ENCODE measurements at regions not wholly inside any gene's neighbourhood (a gene's known extent, or its start where the extent isn't known, plus 50 kb on each side); places are given as distances from the start of the nearest gene placed in this dataset.

DNA sequence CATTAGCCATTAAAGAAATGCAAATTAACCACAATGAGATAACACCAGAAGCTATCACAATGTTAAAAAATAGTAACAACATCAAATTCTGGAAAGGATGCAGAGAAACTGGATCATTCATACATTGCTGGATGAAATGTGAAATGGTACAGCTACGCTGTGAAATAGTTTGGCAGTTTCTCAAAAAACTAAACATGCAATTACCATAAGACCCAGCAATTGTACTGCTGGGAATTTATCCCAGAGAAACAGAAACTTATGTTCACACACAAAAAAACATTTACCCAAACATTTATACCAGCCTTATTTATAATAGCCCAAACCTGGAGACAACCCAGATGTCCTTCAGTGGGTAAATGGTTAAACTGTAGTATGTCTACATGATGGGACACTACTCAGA is 592.9 kb downstream of the ZNF608 start:
- ChIA-PET CTCF (interaction anchor here (0.6 kb wide), 1 partner anchor 780 kb away, joined by 4 read pairs; no protein-coding TSS in a partner anchor), POLR2A (no interaction called here)
- DNase-seq = no peak
- no peak overlapping the region for H3K4me3 ChIP-seq (ENCODE audit: control extremely low read depth in 1 of 5, extremely low read depth in 1 of 5, insufficient read depth in 1 of 5, low read depth in 2 of 5, low read length in 4 of 5)
- intact Hi-C loops (cut with micrococcal nuclease) = no loop called here
- H3K27me3 ChIP-seq (replicated peaks in 1 of 4; ENCODE audit: control extremely low read depth in 1 of 4, control insufficient read depth in 3 of 4, insufficient read depth in 4 of 4, low read length in 3 of 4) = no peaks in the 10 kb centered on the region
- no CpG with 5 or more reads among the region's 1 CpG for WGBS (ENCODE audit: insufficient coverage)
- peaks cover 16 to 17% of the 10 kb centered on the region in 2 donors for H3K4me1 ChIP-seq (ENCODE audit: control insufficient read depth in 2 of 2, insufficient read depth in 2 of 2, low read length in 2 of 2)
- peaks cover 6 to 25% (median 7%) of the 10 kb centered on the region in 3 donors for H3K9me3 ChIP-seq (ENCODE audit: control extremely low read depth in 1 of 3, control insufficient read depth in 2 of 3, insufficient read depth in 1 of 3, low read length in 2 of 3)
- no peak overlapping the region for H3K9ac ChIP-seq (ENCODE audit: low read length)
- H2AFZ ChIP-seq (ENCODE audit: insufficient read depth, low read depth, low read length, poor library complexity, severe bottlenecking) = no peak overlapping the region
- Mint-ChIP-seq H3K27me3 (no peaks in the 10 kb centered on the region), H3K27ac (no peak overlapping the region), H3K4me1 (peaks cover 17% of the 10 kb centered on the region), H3K9me3 (ENCODE audit: insufficient read depth) (peaks cover 12% of the 10 kb centered on the region), H3K4me3 (no peak overlapping the region)
- no peak for TF ChIP-seq EZH2 (IDR thresholded peaks at IDR 0.05; ENCODE audit: borderline replicate concordance, insufficient read depth, low read depth, low read length, poor library complexity, severe bottlenecking)
- TF ChIP-seq, protein P1, sequence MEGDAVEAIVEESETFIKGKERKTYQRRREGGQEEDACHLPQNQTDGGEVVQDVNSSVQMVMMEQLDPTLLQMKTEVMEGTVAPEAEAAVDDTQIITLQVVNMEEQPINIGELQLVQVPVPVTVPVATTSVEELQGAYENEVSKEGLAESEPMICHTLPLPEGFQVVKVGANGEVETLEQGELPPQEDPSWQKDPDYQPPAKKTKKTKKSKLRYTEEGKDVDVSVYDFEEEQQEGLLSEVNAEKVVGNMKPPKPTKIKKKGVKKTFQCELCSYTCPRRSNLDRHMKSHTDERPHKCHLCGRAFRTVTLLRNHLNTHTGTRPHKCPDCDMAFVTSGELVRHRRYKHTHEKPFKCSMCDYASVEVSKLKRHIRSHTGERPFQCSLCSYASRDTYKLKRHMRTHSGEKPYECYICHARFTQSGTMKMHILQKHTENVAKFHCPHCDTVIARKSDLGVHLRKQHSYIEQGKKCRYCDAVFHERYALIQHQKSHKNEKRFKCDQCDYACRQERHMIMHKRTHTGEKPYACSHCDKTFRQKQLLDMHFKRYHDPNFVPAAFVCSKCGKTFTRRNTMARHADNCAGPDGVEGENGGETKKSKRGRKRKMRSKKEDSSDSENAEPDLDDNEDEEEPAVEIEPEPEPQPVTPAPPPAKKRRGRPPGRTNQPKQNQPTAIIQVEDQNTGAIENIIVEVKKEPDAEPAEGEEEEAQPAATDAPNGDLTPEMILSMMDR (IDR thresholded peaks at IDR 0.05) = no peak
- H3K36me3 ChIP-seq (replicated peaks in 1 of 2; ENCODE audit: control extremely low read depth in 1 of 2, control insufficient read depth in 1 of 2, extremely low read depth in 1 of 2, insufficient read depth in 2 of 2, low read length in 1 of 2) = no peaks in the 10 kb centered on the region
- H3K27ac ChIP-seq (ENCODE audit: low read length in 2 of 2) = no peak overlapping the region
- ATAC-seq (ENCODE audit: low read depth) = no peak
- H3K79me2 ChIP-seq (ENCODE audit: control insufficient read depth, insufficient read depth, low read length) = no peaks in the 10 kb centered on the region
- no peaks in the 10 kb centered on the region for H4K20me1 ChIP-seq (ENCODE audit: control insufficient read depth, insufficient read depth, low read length, poor library complexity, severe bottlenecking)
- no peak overlapping the region for H3K4me2 ChIP-seq (replicated peaks; ENCODE audit: low read depth, low read length, poor library complexity, severe bottlenecking)

DNA sequence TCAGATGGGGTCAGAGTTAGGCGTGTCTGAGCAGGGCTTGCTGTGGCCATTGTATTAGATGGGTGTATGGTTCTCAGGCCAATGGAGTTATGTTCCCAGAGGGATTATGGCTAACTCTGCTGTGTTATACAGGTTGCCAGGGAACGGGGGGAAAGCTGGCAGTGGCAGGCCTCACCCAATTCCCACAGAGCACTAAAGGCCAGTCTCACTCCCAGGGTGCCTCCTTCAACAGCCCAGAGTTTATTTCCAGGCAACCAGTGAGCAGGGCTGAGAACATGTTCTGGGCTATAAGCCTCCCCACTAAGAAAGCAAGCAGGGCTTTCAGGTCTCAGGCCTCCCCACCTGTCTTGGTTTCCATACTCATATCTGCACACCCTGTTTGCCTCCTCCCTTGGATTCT is 597.9 kb downstream of the ZNF608 start:
- no peak overlapping the region for H3K27ac ChIP-seq (ENCODE audit: low read length in 2 of 2)
- TF ChIP-seq, protein P1 (IDR thresholded peaks at IDR 0.05) = no peak
- TF ChIP-seq EZH2 (IDR thresholded peaks at IDR 0.05; ENCODE audit: borderline replicate concordance, insufficient read depth, low read depth, low read length, poor library complexity, severe bottlenecking) = no peak
- ATAC-seq (ENCODE audit: low read depth) (no peak), DNase-seq (no peak)
- H3K36me3 ChIP-seq (replicated peaks in 1 of 2; ENCODE audit: control extremely low read depth in 1 of 2, control insufficient read depth in 1 of 2, extremely low read depth in 1 of 2, insufficient read depth in 2 of 2, low read length in 1 of 2) = no peaks in the 10 kb centered on the region
- H3K9me3 ChIP-seq (ENCODE audit: control extremely low read depth in 1 of 3, control insufficient read depth in 2 of 3, insufficient read depth in 1 of 3, low read length in 2 of 3) = peaks cover 1 to 4% (median 4%) of the 10 kb centered on the region in 3 donors
- no peak overlapping the region for H3K27ac Mint-ChIP-seq
- H4K20me1 ChIP-seq (ENCODE audit: control insufficient read depth, insufficient read depth, low read length, poor library complexity, severe bottlenecking) = no peaks in the 10 kb centered on the region
- H3K9ac ChIP-seq (ENCODE audit: low read length) = no peak overlapping the region
- no peaks in the 10 kb centered on the region for H3K4me1 ChIP-seq (ENCODE audit: control insufficient read depth in 2 of 2, insufficient read depth in 2 of 2, low read length in 2 of 2)
- CTCF ChIA-PET = no interaction called here
- no peaks in the 10 kb centered on the region for H3K4me1 Mint-ChIP-seq
- H3K27me3 ChIP-seq (replicated peaks in 1 of 4; ENCODE audit: control extremely low read depth in 1 of 4, control insufficient read depth in 3 of 4, insufficient read depth in 4 of 4, low read length in 3 of 4) = no peaks in the 10 kb centered on the region
- intact Hi-C loops (cut with micrococcal nuclease) = no loop called here
- no peaks in the 10 kb centered on the region for H3K79me2 ChIP-seq (ENCODE audit: control insufficient read depth, insufficient read depth, low read length)
- 90% methylated on average over 2 of the region's 2 CpGs for WGBS (ENCODE audit: insufficient coverage)
- peaks cover 15% of the 10 kb centered on the region for H3K9me3 Mint-ChIP-seq (ENCODE audit: insufficient read depth)
- no peak overlapping the region for H3K4me3 ChIP-seq (ENCODE audit: control extremely low read depth in 1 of 5, extremely low read depth in 1 of 5, insufficient read depth in 1 of 5, low read depth in 2 of 5, low read length in 4 of 5)
- no peaks in the 10 kb centered on the region for H3K27me3 Mint-ChIP-seq
- no peak overlapping the region for H2AFZ ChIP-seq (ENCODE audit: insufficient read depth, low read depth, low read length, poor library complexity, severe bottlenecking)
- POLR2A ChIA-PET = no interaction called here
- H3K4me3 Mint-ChIP-seq = no peak overlapping the region
- no peak overlapping the region for H3K4me2 ChIP-seq (replicated peaks; ENCODE audit: low read depth, low read length, poor library complexity, severe bottlenecking)
